Islet precursor cell (in vitro differentiated cells): ENCODE measurements at regions not wholly inside any gene's neighbourhood (a gene's known extent, or its start where the extent isn't known, plus 50 kb on each side); places are given as distances from the start of the nearest gene placed in this dataset.
"Not testable (repeated sequence)": the region's sequence is repeated elsewhere in the genome, so short reads cannot be mapped to it uniquely, and the experiment has no call there.

Source experiments
- DNase-seq: peaks from one replicate; pipeline ENCODE4 v3.0.0-alpha.2; 2018

- DNase-seq: no peak
Measured at GRCh38 chr11:24216488-24216887, 280.4 kb upstream of the LUZP2 start.

GRCh38 chr11:24217319-24217718 is 279.5 kb upstream of the LUZP2 start:
- not testable (repeated sequence) for DNase-seq

GRCh38 chr11:24225501-24225900 is 271.4 kb upstream of the LUZP2 start:
- DNase-seq: no peak

GRCh38 chr11:24226606-24227005 is 270.2 kb upstream of the LUZP2 start:
- DNase-seq: no peak

GRCh38 chr11:24233041-24233440 is 263.8 kb upstream of the LUZP2 start:
- no peak for DNase-seq

GRCh38 chr11:24234822-24235508 is 261.9 kb upstream of the LUZP2 start:
- peak; percentile 61 for DNase-seq

GRCh38 chr11:24238771-24239645 is 257.8 kb upstream of the LUZP2 start:
- no peak for DNase-seq

GRCh38 chr11:24239930-24240329 is 256.9 kb upstream of the LUZP2 start:
- DNase-seq: no peak

- no peak for DNase-seq
Measured at GRCh38 chr11:24240496-24241175, 256.2 kb upstream of the LUZP2 start.

GRCh38 chr11:24246715-24247114 is 250.1 kb upstream of the LUZP2 start:
- DNase-seq: no peak

GRCh38 chr11:24247846-24248245 is 249.0 kb upstream of the LUZP2 start:
- no peak for DNase-seq

GRCh38 chr11:24249921-24250320 is 246.9 kb upstream of the LUZP2 start:
- DNase-seq: no peak

GRCh38 chr11:24253237-24253760 is 243.6 kb upstream of the LUZP2 start:
- DNase-seq: no peak

GRCh38 chr11:24264868-24265267 is 232.0 kb upstream of the LUZP2 start:
- no peak for DNase-seq

- DNase-seq: no peak
Measured at GRCh38 chr11:24267014-24267413, 229.8 kb upstream of the LUZP2 start.

GRCh38 chr11:24271798-24272197 is 225.1 kb upstream of the LUZP2 start:
- DNase-seq: no peak

- DNase-seq: not testable (repeated sequence)
Measured at GRCh38 chr11:24274214-24274781, 222.6 kb upstream of the LUZP2 start.

- no peak for DNase-seq
Measured at GRCh38 chr11:24286238-24286637, 210.6 kb upstream of the LUZP2 start.

GRCh38 chr11:24289301-24289700 is 207.6 kb upstream of the LUZP2 start:
- no peak for DNase-seq

- DNase-seq: no peak
Measured at GRCh38 chr11:24293964-24294363, 202.9 kb upstream of the LUZP2 start.

GRCh38 chr11:24295360-24295759 is 201.5 kb upstream of the LUZP2 start:
- no peak for DNase-seq

- DNase-seq: no peak
Measured at GRCh38 chr11:24297461-24297860, 199.4 kb upstream of the LUZP2 start.

- no peak for DNase-seq
Measured at GRCh38 chr11:24298146-24298545, 198.7 kb upstream of the LUZP2 start.
